ENCODE measurements at regions not wholly inside any gene's neighbourhood (a gene's known extent, or its start where the extent isn't known, plus 50 kb on each side); places are given as distances from the start of the nearest gene placed in this dataset.

DNA sequence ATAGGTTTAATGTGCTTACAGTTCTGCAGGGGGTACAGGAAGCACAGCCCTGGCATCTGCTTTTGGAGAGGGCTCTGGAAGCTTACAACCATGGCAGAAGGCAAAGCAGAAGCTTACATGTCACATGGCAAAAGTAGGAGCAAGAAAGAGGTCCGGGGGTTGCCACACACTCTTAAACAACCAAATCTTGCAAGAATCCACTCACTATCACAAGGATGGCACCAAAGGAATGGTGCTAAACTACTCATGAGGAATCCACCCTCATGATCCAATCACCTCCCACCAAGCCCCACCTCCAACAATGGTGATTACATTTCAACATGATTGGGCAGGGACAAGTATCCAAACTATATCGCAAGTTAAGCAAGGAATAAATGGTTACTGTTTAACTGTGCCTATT, 255.8 kb upstream of the AVPR1A start:
- TF ChIP-seq, protein P1, sequence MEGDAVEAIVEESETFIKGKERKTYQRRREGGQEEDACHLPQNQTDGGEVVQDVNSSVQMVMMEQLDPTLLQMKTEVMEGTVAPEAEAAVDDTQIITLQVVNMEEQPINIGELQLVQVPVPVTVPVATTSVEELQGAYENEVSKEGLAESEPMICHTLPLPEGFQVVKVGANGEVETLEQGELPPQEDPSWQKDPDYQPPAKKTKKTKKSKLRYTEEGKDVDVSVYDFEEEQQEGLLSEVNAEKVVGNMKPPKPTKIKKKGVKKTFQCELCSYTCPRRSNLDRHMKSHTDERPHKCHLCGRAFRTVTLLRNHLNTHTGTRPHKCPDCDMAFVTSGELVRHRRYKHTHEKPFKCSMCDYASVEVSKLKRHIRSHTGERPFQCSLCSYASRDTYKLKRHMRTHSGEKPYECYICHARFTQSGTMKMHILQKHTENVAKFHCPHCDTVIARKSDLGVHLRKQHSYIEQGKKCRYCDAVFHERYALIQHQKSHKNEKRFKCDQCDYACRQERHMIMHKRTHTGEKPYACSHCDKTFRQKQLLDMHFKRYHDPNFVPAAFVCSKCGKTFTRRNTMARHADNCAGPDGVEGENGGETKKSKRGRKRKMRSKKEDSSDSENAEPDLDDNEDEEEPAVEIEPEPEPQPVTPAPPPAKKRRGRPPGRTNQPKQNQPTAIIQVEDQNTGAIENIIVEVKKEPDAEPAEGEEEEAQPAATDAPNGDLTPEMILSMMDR (IDR thresholded peaks at IDR 0.05): no peak
- H3K4me3 ChIP-seq: no peak overlapping the region
- no peaks in the 10 kb centered on the region for H3K36me3 ChIP-seq (ENCODE audit: low read depth)
- no peaks in the 10 kb centered on the region for H3K4me1 ChIP-seq (ENCODE audit: low read depth)
- peaks cover 6% of the 10 kb centered on the region for H3K9me3 ChIP-seq
- intact Hi-C loops (cut with DNase I, micrococcal nuclease): no loop called here
- DNase-seq (no peak), ATAC-seq (no peak)

DNA sequence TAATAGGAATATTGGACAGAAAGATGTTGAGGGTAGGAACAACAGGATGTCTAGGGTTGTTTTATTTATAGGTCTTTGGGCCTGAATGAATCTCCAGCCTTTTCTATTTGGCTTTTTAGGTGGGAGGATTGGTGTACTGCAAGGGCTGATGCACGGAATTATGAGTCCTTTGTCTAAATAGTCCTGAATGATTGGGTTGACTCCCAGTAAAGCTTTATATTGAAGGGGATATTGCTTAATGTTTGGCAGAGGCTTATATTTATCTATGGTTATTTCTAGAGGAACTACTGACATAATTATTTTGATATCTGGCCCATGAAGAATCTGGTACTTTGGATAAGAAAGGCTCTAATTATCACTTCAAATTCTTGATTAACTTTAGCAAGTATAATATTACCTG, 253.6 kb upstream of the AVPR1A start:
- TF ChIP-seq, protein P1 (IDR thresholded peaks at IDR 0.05): no peak
- DNase-seq: no peak
- no peaks in the 10 kb centered on the region for H3K4me1 ChIP-seq (ENCODE audit: low read depth)
- peaks cover 6% of the 10 kb centered on the region for H3K9me3 ChIP-seq
- no peaks in the 10 kb centered on the region for H3K36me3 ChIP-seq (ENCODE audit: low read depth)
- intact Hi-C loops (cut with DNase I, micrococcal nuclease): no loop called here
- ATAC-seq: no peak
- H3K4me3 ChIP-seq: no peak overlapping the region

DNA sequence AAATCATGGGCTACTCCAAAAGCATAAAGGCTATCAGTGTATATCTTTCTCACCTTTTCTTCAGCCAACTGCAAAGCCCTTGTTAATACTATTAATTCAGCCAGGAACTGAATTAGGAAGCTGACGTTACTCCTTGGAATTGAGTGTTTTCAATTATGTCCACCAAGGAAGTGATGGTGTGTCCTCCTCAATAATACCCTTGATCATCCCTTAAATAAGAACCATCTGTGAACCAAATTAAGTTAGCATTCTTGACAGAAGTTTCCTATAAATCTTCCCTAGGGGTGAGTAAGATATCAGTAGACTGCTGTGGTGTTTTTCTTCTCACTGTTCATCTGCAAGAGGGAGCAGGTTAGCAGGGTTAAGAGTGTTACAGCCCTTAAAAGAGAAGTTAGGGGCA, 252.3 kb upstream of the AVPR1A start:
- DNase-seq (no peak), ATAC-seq (no peak)
- Histone ChIP-seq H3K4me1 (ENCODE audit: low read depth) (no peaks in the 10 kb centered on the region), H3K36me3 (ENCODE audit: low read depth) (no peaks in the 10 kb centered on the region), H3K4me3 (no peak overlapping the region), H3K9me3 (peaks cover 6% of the 10 kb centered on the region)
- intact Hi-C loops (cut with DNase I, micrococcal nuclease): no loop called here
- TF ChIP-seq, protein P1 (IDR thresholded peaks at IDR 0.05): no peak

DNA sequence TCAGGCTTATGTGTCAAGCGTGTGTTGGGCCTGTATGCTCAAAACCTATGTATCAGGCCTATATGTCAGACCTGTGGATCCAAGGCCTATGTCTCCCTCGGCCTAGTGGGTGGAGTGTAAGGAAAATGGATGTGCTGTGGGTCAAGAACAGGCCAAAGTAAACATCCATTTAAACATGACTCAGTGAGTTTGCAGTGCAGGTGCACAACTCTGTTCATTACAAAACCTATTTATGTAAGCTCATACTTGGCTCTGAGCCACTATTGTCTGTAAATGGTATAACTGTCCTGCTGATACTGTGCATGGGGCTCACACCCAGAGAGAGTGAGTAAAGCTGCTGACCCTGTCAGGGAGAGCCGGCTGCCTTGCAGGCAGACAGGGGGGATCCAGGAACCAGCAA, 249.7 kb upstream of the AVPR1A start:
- DNase-seq: no peak
- peak; percentile 77 for ATAC-seq
- intact Hi-C loops (cut with DNase I, micrococcal nuclease): no loop called here
- Histone ChIP-seq H3K9me3 (no peaks in the 10 kb centered on the region), H3K36me3 (ENCODE audit: low read depth) (no peaks in the 10 kb centered on the region), H3K4me1 (ENCODE audit: low read depth) (no peaks in the 10 kb centered on the region), H3K4me3 (no peak overlapping the region)
- TF ChIP-seq, protein P1 (IDR thresholded peaks at IDR 0.05): no peak

DNA sequence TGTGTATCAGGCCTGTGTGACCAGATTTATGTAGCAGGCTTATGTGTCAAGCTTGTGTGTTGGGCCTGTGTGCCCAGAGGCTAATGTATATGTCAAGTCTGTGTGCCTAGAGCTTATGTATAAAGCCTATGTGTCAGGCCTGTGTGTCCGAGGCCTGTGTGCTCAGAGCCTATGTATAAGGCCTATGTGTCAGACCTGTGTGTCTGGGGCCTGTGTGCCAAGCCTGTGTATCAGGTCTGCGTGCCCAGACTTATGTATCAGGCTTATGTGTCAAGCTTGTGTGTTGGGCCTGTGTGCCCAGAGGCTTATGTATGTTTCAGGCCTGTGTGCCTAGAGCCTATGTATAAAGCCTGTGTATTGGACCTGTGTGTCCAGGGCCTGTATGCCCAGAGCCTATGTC, 249.3 kb upstream of the AVPR1A start:
- no peaks in the 10 kb centered on the region for H3K4me1 ChIP-seq (ENCODE audit: low read depth)
- H3K4me3 ChIP-seq: no peak overlapping the region
- no peaks in the 10 kb centered on the region for H3K9me3 ChIP-seq
- H3K36me3 ChIP-seq (ENCODE audit: low read depth): no peaks in the 10 kb centered on the region
- intact Hi-C loops (cut with DNase I, micrococcal nuclease): no loop called here
- ATAC-seq: peak; percentile 9
- TF ChIP-seq, protein P1 (IDR thresholded peaks at IDR 0.05): no peak
- DNase-seq: no peak

DNA sequence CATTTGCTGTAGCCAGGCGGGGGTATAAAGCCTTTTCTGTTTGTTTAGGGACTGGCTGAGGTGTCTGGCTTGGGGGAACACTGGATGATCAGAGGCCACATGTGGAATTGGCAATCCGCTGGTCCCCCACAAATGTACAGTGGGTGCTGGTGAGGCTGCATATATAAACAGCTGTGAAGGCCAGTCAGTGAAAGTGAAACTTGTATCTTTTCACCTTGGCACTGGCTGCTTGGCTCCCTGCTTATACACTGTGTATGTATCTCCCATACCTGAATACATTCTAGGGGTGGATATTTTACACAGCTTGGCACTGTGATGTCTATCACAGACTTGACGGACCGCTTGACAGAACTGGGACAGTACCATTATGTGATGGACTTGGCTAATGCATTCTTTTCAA, 246.8 kb upstream of the AVPR1A start:
- H3K4me1 ChIP-seq (ENCODE audit: low read depth): no peaks in the 10 kb centered on the region
- H3K36me3 ChIP-seq (ENCODE audit: low read depth): no peaks in the 10 kb centered on the region
- ATAC-seq (no peak), DNase-seq (no peak)
- TF ChIP-seq, protein P1 (IDR thresholded peaks at IDR 0.05): no peak
- H3K4me3 ChIP-seq: no peak overlapping the region
- intact Hi-C loops (cut with DNase I, micrococcal nuclease): no loop called here
- no peaks in the 10 kb centered on the region for H3K9me3 ChIP-seq

Measured in mucosa of descending colon (tissue), 3 donors.